Panc1 (cell line): ENCODE measurements at regions not wholly inside any gene's neighbourhood (a gene's known extent, or its start where the extent isn't known, plus 50 kb on each side); places are given as distances from the start of the nearest gene placed in this dataset.

ENCODE experiments used
- POLR2AphosphoS5 ChIP-seq: IDR thresholded peaks from 2 replicates; pipeline ENCODE4 v1.6.1; 2012; ENCODE audit warnings: mild to moderate bottlenecking, low read depth, low read length, moderate library complexity
- SIN3A ChIP-seq: IDR thresholded peaks from 2 replicates; pipeline ENCODE4 v1.6.1; 2012; ENCODE audit warnings: low read depth, mild to moderate bottlenecking, low read length, moderate library complexity, borderline replicate concordance; ENCODE audit not compliant: insufficient read depth
- TCF7L2 ChIP-seq: IDR thresholded peaks from 2 replicates; pipeline ENCODE4 v1.6.1; 2011; ENCODE audit warnings: mild to moderate bottlenecking, low read depth, low read length, inconsistent platforms
- TF ChIP-seq, protein P1 (sequence below): fragments of 450-650 bp; IDR thresholded peaks from 2 replicates; pipeline ENCODE4 v1.5.1; 2017; ENCODE audit warnings: mild to moderate bottlenecking
- TF ChIP-seq, protein P2 (sequence below), 2 experiments: IDR thresholded peaks; 2 replicates each; pipeline ENCODE4 v1.6.1; 2011 to 2012; ENCODE audit warnings: low read depth in 2 of 2, control low read depth in 1 of 2, low read length in 1 of 2, mild to moderate bottlenecking in 1 of 2, moderate library complexity in 1 of 2; ENCODE audit not compliant: insufficient read depth in 1 of 2

DNA sequence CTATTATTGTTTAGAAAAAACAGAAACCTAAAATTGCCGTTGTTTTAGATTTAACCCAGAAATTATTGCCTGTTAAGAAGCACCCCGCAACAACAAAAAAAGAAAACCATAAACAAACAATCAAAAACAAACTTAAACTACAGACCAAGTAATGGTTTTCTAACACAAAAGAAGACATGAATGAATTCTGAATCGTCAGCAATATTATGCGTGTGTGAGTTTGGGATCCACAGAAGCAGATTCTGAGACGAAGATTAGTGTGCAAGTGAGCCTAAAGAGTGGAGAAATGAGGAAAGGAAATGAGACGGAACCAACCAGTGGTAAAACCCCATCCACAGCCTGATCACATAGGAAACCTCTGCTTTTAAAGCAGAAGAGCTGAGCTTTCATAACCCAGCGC is 1514.9 kb upstream of the PIK3C3 start:
- TF ChIP-seq, protein P1, sequence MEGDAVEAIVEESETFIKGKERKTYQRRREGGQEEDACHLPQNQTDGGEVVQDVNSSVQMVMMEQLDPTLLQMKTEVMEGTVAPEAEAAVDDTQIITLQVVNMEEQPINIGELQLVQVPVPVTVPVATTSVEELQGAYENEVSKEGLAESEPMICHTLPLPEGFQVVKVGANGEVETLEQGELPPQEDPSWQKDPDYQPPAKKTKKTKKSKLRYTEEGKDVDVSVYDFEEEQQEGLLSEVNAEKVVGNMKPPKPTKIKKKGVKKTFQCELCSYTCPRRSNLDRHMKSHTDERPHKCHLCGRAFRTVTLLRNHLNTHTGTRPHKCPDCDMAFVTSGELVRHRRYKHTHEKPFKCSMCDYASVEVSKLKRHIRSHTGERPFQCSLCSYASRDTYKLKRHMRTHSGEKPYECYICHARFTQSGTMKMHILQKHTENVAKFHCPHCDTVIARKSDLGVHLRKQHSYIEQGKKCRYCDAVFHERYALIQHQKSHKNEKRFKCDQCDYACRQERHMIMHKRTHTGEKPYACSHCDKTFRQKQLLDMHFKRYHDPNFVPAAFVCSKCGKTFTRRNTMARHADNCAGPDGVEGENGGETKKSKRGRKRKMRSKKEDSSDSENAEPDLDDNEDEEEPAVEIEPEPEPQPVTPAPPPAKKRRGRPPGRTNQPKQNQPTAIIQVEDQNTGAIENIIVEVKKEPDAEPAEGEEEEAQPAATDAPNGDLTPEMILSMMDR, result no peak
- TF ChIP-seq POLR2AphosphoS5 (no peak), SIN3A (no peak), TCF7L2 (no peak)
- TF ChIP-seq, protein P2, sequence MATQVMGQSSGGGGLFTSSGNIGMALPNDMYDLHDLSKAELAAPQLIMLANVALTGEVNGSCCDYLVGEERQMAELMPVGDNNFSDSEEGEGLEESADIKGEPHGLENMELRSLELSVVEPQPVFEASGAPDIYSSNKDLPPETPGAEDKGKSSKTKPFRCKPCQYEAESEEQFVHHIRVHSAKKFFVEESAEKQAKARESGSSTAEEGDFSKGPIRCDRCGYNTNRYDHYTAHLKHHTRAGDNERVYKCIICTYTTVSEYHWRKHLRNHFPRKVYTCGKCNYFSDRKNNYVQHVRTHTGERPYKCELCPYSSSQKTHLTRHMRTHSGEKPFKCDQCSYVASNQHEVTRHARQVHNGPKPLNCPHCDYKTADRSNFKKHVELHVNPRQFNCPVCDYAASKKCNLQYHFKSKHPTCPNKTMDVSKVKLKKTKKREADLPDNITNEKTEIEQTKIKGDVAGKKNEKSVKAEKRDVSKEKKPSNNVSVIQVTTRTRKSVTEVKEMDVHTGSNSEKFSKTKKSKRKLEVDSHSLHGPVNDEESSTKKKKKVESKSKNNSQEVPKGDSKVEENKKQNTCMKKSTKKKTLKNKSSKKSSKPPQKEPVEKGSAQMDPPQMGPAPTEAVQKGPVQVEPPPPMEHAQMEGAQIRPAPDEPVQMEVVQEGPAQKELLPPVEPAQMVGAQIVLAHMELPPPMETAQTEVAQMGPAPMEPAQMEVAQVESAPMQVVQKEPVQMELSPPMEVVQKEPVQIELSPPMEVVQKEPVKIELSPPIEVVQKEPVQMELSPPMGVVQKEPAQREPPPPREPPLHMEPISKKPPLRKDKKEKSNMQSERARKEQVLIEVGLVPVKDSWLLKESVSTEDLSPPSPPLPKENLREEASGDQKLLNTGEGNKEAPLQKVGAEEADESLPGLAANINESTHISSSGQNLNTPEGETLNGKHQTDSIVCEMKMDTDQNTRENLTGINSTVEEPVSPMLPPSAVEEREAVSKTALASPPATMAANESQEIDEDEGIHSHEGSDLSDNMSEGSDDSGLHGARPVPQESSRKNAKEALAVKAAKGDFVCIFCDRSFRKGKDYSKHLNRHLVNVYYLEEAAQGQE (IDR thresholded peaks at IDR 0.05; ENCODE audit: insufficient read depth in 1 of 2, low read depth in 2 of 2, low read length in 1 of 2), result no peak
